Stimulated activated CD4-positive, alpha-beta T cell treated with anti-CD3 and anti-CD28 coated beads, Interleukin-12 subunit alpha, Interleukin-12 subunit beta, amount 100 ng/mL, for 48 hours (primary cell): ENCODE measurements at regions not wholly inside any gene's neighbourhood (a gene's known extent, or its start where the extent isn't known, plus 50 kb on each side); places are given as distances from the start of the nearest gene placed in this dataset.

Source experiments
- DNase-seq, 3 donors: peaks; one replicate each; pipeline ENCODE4 v3.0.0-alpha.2; 2020; ENCODE audit warnings: low read depth in 2 of 3, low spot score in 1 of 3

- no peak for DNase-seq
These were observed 88.1 kb upstream of the ZFP64 start for GRCh38 chr20:52279706-52280105.

GRCh38 chr20:52275181-52275691, 83.7 kb upstream of the ZFP64 start:
- no peak for DNase-seq

DNA sequence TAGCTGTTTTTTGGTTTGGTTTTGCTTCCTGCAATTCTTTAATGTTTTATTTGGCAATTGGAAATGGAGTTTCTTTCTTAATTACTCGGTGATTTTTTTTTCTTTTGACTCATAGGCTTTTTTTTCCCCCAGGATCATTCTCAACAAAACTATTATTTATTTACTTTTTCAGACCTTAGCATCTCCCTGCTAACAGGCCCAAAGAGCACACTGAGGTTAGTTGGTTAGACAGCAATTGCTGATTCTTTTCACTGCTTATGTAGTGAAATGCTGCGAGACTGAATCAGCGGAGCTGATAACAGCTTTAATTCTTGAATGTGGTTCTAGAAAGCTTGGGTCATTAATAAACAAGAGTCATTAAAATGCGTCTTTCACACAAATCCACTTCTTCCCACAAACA, 79.1 kb upstream of the ZFP64 start:
- no peak for DNase-seq

DNA sequence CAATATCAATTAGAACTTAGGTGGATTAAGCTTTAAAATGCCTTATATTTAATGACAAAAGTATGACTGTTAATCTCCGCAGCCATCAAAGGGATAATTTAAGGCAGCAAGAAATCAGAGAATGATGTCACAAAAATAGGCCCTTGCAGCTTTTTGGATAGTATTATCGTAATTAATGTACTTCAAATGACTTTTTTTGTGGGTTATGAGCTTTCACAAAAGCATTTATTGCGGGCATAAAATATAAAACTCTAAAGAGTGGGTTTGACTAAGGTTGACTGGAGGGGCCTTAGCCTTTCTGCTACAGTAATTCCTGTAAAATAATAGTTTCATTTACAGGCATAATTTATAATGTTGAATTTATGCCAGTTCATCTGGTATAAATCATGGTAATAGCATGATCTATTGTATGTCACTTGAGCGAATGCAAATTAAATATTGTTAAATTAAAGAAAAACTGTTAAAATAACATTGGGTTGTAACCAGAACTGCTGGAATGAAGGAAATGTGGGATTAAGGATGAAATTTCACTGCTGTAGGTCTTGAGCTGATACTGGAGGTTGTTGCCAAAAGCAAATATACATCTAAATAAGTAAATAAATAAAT, 78.5 kb upstream of the ZFP64 start:
- no peak for DNase-seq

DNA sequence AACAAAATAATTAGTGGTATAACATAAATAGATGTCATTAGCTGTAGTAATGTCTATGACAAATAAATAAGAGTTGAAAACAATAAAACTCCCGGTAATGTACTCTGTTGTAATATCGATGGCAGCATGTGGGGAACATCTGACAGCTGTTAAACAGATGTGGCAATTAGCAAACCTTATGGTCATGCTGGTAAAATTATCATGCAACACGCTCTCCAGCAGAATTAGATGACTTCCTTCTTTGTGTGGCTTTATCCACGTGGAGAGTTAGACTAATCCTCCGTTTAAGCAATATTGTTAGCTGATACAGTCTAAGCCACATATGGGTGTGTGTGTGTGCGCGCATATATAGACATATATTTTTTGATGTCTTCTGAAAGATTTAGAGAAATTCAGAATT, 77.7 kb upstream of the ZFP64 start:
- DNase-seq: no peak

GRCh38 chr20:52268184-52268749, 76.7 kb upstream of the ZFP64 start:
- DNase-seq: no peak

GRCh38 chr20:52267418-52267817, 75.8 kb upstream of the ZFP64 start:
- DNase-seq: no peak

DNA sequence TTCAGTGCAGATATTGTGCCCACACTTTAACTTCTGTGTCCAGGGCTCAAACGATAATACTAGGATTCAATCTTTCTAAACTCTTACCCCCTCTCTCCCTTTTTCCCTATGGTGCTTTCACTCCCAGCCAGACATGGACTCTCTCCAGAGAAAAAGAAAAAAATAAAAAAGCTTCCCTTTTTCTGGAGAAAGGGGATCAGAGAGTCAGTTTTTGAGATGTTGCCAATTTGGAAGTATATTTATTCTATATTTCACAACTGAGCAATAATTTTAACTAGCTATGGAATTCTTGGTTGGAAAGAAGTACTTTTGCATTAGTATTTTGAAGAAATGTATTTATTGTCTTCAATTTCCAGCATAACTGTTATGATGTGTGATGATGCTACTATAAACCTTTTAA, 72.2 kb upstream of the ZFP64 start:
- DNase-seq: no peak

- DNase-seq: no peak
These were observed 70.2 kb upstream of the ZFP64 start for GRCh38 chr20:52261792-52262191.

DNA sequence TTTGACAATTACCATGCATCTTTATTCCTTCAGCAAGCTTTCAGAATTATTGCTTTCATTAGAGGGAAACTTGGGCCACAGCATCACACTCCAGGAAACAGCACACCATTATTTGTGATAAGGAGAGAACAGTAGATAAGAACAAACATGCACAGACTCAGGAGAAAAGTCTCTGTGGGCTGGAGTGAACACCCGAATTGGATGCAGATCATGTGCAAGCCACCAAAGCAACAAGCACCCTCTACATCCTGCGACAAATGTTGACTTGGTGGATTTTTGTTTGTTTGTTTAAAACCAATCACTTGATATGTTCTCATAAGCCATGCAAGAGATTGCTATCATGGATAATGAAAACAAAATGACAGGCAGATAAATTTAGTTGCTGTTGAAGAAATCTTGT, 67.7 kb upstream of the ZFP64 start:
- no peak for DNase-seq

GRCh38 chr20:52256454-52256853, 64.9 kb upstream of the ZFP64 start:
- DNase-seq: no peak

DNA sequence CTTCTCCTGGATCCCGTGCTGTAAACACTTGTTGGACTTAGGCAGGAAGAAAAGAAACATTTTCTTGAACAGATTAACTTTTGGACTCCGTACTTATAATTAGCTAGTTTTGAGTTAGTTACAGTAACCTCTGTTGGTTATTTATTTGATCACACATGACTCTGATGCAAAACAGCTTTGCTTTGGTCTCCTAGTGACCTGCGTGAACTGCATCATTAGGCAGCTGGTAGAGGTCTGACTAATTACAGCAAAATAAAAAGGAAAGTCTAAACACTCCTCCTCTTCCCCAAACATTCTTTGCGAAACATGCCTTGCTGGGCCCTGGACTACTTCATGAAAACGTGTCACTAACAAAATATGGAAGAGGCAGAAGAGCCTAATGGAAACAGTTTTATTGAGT, 61.1 kb upstream of the ZFP64 start:
- DNase-seq: no peak

DNA sequence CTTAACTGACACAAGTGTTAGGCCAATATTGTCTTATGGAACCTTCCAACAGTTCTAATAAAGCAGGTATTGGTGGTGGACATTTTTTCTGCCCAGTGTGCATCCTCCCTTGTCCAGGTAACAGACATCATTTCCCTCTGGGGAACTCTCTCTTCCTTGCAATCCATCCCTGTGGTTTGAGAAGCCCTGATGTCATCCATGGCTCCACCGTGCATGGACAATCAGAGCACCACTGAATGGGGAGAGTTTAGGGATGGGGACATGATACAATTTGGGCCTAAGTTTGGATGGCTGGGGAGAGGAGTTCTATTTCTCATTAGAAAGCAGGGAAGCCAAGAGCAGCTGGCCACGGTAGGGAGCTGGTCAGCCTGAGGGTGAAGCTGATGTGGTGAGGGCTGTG, 60.2 kb upstream of the ZFP64 start:
- DNase-seq: no peak

- DNase-seq: no peak
These were observed 59.6 kb upstream of the ZFP64 start for GRCh38 chr20:52251136-52251700.

GRCh38 chr20:52247548-52247947, 56.0 kb upstream of the ZFP64 start:
- DNase-seq: no peak

DNA sequence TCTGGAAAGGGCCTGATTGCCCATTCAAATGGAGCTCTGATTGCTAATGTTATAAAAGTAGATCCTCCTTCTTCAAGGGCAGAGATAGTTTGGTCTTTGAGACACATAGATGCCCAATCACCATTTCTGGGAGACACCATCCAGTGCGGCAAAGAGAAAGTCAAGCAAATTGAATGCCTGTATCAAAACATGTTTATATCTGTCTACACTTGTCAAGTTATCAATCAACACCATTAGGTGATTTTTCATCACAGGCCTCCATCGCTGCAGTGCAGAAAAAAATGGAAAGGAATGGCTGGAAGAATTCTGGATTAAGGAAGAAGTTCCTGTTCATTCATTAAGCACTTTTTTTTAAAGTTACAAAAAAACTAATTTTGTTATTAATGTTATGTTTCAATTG, 54.8 kb upstream of the ZFP64 start:
- DNase-seq: no peak

DNA sequence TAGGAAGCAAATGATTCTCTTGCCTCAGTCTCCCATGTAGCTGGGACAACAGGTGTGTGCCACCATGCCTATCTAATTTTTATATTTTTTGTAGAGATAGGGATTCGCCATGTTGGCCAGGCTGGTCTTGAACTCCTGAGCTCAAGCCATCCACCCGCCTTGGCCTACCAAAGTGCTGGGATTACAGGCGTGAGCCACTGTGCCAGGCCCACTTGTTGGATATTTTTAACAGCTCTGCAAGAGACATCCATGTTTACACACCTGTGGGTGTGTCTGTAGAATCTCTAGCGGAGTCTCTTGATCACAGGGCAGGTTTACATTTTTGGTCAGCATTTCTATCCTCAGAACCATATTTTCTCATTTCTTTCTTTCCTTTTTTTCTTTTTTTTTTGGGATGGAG, 53.1 kb upstream of the ZFP64 start:
- no peak for DNase-seq

DNA sequence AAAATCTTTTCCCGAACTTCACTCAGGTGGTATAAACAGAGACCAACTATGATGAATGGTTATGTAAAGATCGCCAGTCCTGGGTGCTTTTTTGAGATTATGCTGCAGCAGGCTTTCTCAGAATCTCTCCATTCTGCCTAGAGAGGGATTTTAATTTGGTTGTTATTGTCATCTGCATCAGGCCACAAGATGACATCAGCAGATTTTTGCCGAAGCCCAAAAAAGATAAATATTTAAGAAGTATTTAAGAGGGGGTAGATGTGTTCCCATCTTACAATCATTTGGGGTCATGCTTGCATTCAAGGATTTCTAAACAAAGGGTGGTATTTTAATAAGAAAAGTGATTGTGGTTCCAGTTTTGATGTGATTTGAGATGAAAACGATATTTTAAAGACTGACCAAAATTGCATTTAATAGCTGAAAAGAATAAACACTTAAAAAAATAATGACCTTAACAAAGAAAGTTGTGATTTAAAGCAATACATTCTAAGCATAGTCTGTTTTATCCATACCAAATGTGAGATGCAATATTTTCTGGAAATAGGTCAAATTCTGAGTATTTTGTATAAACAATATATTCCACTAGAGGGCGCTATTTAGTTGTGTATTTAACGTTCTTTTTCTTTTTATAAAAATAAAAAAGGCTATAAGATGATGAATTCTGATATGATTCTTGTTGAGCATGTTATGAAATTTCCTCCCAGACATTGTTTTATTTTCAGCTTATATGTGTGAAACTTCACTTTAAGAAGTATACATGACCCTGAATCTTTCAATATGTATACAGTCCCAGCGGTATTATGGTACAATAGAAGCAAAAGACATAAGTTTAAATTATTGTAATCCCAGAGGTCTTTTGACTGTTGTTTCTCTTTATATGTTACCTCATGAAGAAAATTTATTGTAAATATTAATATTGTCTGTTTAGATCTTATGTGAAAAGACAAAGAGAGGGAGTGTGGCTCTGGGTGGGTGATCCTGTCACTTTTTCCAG, 51.0 kb upstream of the ZFP64 start:
- no peak for DNase-seq
